HG02642 (cell line): ENCODE measurements at regions not wholly inside any gene's neighbourhood (a gene's known extent, or its start where the extent isn't known, plus 50 kb on each side); places are given as distances from the start of the nearest gene placed in this dataset.

Experiments used
- ATAC-seq: cut with Tn5 transposase; IDR thresholded peaks from one replicate; pipeline ENCODE4 v1.9.1; 2021; ENCODE audit warnings: mild to moderate bottlenecking; ENCODE audit not compliant: unreplicated experiment, poor library complexity

GRCh38 chr4:181745933-181746625, 497.1 kb upstream of the TENM3 start:
- ATAC-seq: no peak

GRCh38 chr4:181748581-181748980, 494.6 kb upstream of the TENM3 start:
- no peak for ATAC-seq

GRCh38 chr4:181752516-181752915, 490.7 kb upstream of the TENM3 start:
- ATAC-seq: no peak

GRCh38 chr4:181753207-181753606, 490.0 kb upstream of the TENM3 start:
- no peak for ATAC-seq

- ATAC-seq: no peak
Observed at GRCh38 chr4:181755846-181756245, 487.4 kb upstream of the TENM3 start.

GRCh38 chr4:181756451-181757095, 486.6 kb upstream of the TENM3 start:
- ATAC-seq: no peak

- no peak for ATAC-seq
Observed at GRCh38 chr4:181757098-181757497, 486.1 kb upstream of the TENM3 start.

- no peak for ATAC-seq
Observed at GRCh38 chr4:181757910-181758660, 485.1 kb upstream of the TENM3 start.

- ATAC-seq: no peak
Observed at GRCh38 chr4:181760560-181760959, 482.6 kb upstream of the TENM3 start.

GRCh38 chr4:181761156-181761555, 482.0 kb upstream of the TENM3 start:
- ATAC-seq: no peak

GRCh38 chr4:181766061-181766548, 477.1 kb upstream of the TENM3 start:
- no peak for ATAC-seq

GRCh38 chr4:181770971-181771370, 472.2 kb upstream of the TENM3 start:
- no peak for ATAC-seq

- ATAC-seq: no peak
Observed at GRCh38 chr4:181775298-181775697, 467.9 kb upstream of the TENM3 start.

GRCh38 chr4:181776264-181777054, 466.7 kb upstream of the TENM3 start:
- ATAC-seq: no peak

GRCh38 chr4:181777518-181777917, 465.7 kb upstream of the TENM3 start:
- ATAC-seq: no peak

- ATAC-seq: no peak
Observed at GRCh38 chr4:181784881-181785280, 458.3 kb upstream of the TENM3 start.

- ATAC-seq: no peak
Observed at GRCh38 chr4:181792641-181793040, 450.6 kb upstream of the TENM3 start.

GRCh38 chr4:181793096-181793495, 450.1 kb upstream of the TENM3 start:
- ATAC-seq: no peak

- ATAC-seq: no peak
Observed at GRCh38 chr4:181796502-181796901, 446.7 kb upstream of the TENM3 start.

- no peak for ATAC-seq
Observed at GRCh38 chr4:181798536-181798935, 444.7 kb upstream of the TENM3 start.
